Peyer's patch (tissue), 4 donors: ENCODE measurements at regions not wholly inside any gene's neighbourhood (a gene's known extent, or its start where the extent isn't known, plus 50 kb on each side); places are given as distances from the start of the nearest gene placed in this dataset.

ENCODE experiments used
- POLR2A ChIP-seq, 2 donors: fragments of 450-650 bp; IDR thresholded peaks; one replicate each; pipeline ENCODE4 v1.5.1; 2017; ENCODE audit warnings: antibody characterized with exemption in 2 of 2, mild to moderate bottlenecking in 2 of 2, moderate library complexity in 2 of 2
- TF ChIP-seq, protein P1 (sequence below), 6 experiments: fragments of 450-650 bp in 4 of 6; fragments of 200-600 bp in 2 of 6; sonication (generic) in 1 of 6; IDR thresholded peaks; one replicate each; pipeline ENCODE4 v1.5.1; 2017 to 2019; ENCODE audit warnings: antibody characterized with exemption in 6 of 6, mild to moderate bottlenecking in 3 of 6, moderate library complexity in 1 of 6

DNA sequence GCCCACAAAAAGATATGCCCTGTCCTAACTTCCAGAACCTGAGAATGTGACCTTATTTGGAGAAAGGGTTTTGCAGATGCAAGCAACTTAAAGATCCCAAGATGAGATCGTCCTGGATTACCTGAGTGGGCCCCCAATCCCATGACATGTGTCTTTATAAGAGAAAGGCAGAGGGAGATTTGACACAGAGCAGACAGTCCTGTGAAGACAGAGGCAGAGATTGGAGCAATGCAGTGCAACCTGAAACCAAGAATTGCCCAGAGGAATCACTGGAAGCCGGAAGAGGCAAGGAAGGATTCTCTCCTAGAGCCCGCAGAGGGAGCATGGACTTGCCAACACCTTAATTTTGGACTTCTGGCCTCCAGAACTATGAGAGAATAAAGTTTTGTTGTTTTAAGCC, 171.5 kb downstream of the SMIM20 start:
- TF ChIP-seq, protein P1, sequence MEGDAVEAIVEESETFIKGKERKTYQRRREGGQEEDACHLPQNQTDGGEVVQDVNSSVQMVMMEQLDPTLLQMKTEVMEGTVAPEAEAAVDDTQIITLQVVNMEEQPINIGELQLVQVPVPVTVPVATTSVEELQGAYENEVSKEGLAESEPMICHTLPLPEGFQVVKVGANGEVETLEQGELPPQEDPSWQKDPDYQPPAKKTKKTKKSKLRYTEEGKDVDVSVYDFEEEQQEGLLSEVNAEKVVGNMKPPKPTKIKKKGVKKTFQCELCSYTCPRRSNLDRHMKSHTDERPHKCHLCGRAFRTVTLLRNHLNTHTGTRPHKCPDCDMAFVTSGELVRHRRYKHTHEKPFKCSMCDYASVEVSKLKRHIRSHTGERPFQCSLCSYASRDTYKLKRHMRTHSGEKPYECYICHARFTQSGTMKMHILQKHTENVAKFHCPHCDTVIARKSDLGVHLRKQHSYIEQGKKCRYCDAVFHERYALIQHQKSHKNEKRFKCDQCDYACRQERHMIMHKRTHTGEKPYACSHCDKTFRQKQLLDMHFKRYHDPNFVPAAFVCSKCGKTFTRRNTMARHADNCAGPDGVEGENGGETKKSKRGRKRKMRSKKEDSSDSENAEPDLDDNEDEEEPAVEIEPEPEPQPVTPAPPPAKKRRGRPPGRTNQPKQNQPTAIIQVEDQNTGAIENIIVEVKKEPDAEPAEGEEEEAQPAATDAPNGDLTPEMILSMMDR (IDR thresholded peaks at IDR 0.05), result no peak
- TF ChIP-seq POLR2A (IDR thresholded peaks at IDR 0.05), result no peak
